Neural progenitor cell (in vitro differentiated cells): ENCODE measurements at regions not wholly inside any gene's neighbourhood (a gene's known extent, or its start where the extent isn't known, plus 50 kb on each side); places are given as distances from the start of the nearest gene placed in this dataset.

ENCODE experiments used
- DNase-seq: peaks from one replicate; pipeline ENCODE4 v3.0.0-alpha.2; 2016; ENCODE audit warnings: low spot score
- H2AFZ ChIP-seq: fragments of 200-600 bp; sonication (generic); replicated peaks from 2 replicates; pipeline ENCODE4 v1.6.1; 2016; ENCODE audit warnings: antibody characterized with exemption
- H3F3A ChIP-seq: fragments of 200-600 bp; sonication (generic); 2 replicates; pipeline ENCODE4 v1.6.1; 2016; ENCODE audit warnings: antibody characterized with exemption, low read depth
- H3K27ac ChIP-seq: fragments of 200-600 bp; sonication (generic); 2 replicates; pipeline ENCODE4 v1.5.1; 2016; ENCODE audit warnings: mild to moderate bottlenecking
- H3K27me3 ChIP-seq: fragments of 200-600 bp; sonication (generic); 2 replicates; pipeline ENCODE4 v1.6.1; 2016; ENCODE audit warnings: mild to moderate bottlenecking, moderate library complexity
- H3K36me3 ChIP-seq: fragments of 200-600 bp; sonication (generic); 2 replicates; pipeline ENCODE4 v1.5.1; 2016
- H3K4me1 ChIP-seq: fragments of 200-600 bp; sonication (generic); 2 replicates; pipeline ENCODE4 v1.6.1; 2016; ENCODE audit warnings: mixed run types
- H3K4me2 ChIP-seq: fragments of 200-600 bp; sonication (generic); 2 replicates; pipeline ENCODE4 v1.6.1; 2016
- H3K4me3 ChIP-seq: fragments of 200-600 bp; sonication (generic); 2 replicates; pipeline ENCODE4 v1.5.1; 2016
- H3K79me2 ChIP-seq: fragments of 200-600 bp; sonication (generic); 2 replicates; pipeline ENCODE4 v1.6.1; 2016; ENCODE audit warnings: low read depth
- H3K9ac ChIP-seq: fragments of 200-600 bp; sonication (generic); 2 replicates; pipeline ENCODE4 v1.6.1; 2016
- H3K9me3 ChIP-seq: fragments of 200-600 bp; sonication (generic); 2 replicates; pipeline ENCODE4 v1.5.1; 2016; ENCODE audit warnings: low read depth
- H4K20me1 ChIP-seq: fragments of 200-600 bp; sonication (generic); 2 replicates; pipeline ENCODE4 v1.6.1; 2016; ENCODE audit warnings: low read depth
- H3K27ac Mint-ChIP-seq: 3 replicates; pipeline ENCODE4 v1.8.0; 2021; ENCODE audit warnings: mixed read lengths
- H3K27me3 Mint-ChIP-seq: 2 replicates; pipeline ENCODE4 v1.8.0; 2022; ENCODE audit warnings: low read depth, mild to moderate bottlenecking, inconsistent platforms, moderate library complexity, mixed read lengths; ENCODE audit not compliant: insufficient read depth
- H3K36me3 Mint-ChIP-seq: 3 replicates; pipeline ENCODE4 v1.8.0; 2021; ENCODE audit warnings: mixed read lengths
- H3K4me1 Mint-ChIP-seq: 3 replicates; pipeline ENCODE4 v1.8.0; 2021; ENCODE audit warnings: mixed read lengths
- H3K4me3 Mint-ChIP-seq: 3 replicates; pipeline ENCODE4 v1.8.0; 2021; ENCODE audit warnings: mild to moderate bottlenecking, moderate library complexity, mixed read lengths
- H3K9me3 Mint-ChIP-seq: 3 replicates; pipeline ENCODE4 v1.8.0; 2020; ENCODE audit warnings: mixed read lengths
- EZH2 ChIP-seq: fragments of 200-600 bp; sonication (generic); IDR thresholded peaks from 2 replicates; pipeline ENCODE4 v1.6.1; 2017; ENCODE audit warnings: antibody characterized with exemption, mild to moderate bottlenecking, moderate library complexity
- EZH2phosphoT487 ChIP-seq: fragments of 200-600 bp; sonication (generic); IDR thresholded peaks from 2 replicates; pipeline ENCODE4 v1.6.1; 2017; ENCODE audit warnings: antibody characterized with exemption
- TF ChIP-seq, protein P1 (sequence below): fragments of 200-600 bp; sonication (generic); IDR thresholded peaks from 2 replicates; pipeline ENCODE4 v1.5.1; 2017; ENCODE audit warnings: antibody characterized with exemption, mild to moderate bottlenecking

GRCh38 chr12:68102731-68103130 lies 56.8 kb downstream of the IFNG start:
- no peaks in the 10 kb centered on the region for H3K27me3 Mint-ChIP-seq
- Histone ChIP-seq H3K27me3 (no peaks in the 10 kb centered on the region), H2AFZ (no peak overlapping the region), H3K4me3 (no peak overlapping the region), H4K20me1 (no peaks in the 10 kb centered on the region), H3K36me3 (no peaks in the 10 kb centered on the region), H3F3A (no peaks in the 10 kb centered on the region), H3K27ac (no peak overlapping the region), H3K4me2 (no peak overlapping the region), H3K79me2 (no peaks in the 10 kb centered on the region), H3K9ac (no peak overlapping the region), H3K9me3 (no peaks in the 10 kb centered on the region), H3K4me1 (no peaks in the 10 kb centered on the region)
- TF ChIP-seq, protein P1, sequence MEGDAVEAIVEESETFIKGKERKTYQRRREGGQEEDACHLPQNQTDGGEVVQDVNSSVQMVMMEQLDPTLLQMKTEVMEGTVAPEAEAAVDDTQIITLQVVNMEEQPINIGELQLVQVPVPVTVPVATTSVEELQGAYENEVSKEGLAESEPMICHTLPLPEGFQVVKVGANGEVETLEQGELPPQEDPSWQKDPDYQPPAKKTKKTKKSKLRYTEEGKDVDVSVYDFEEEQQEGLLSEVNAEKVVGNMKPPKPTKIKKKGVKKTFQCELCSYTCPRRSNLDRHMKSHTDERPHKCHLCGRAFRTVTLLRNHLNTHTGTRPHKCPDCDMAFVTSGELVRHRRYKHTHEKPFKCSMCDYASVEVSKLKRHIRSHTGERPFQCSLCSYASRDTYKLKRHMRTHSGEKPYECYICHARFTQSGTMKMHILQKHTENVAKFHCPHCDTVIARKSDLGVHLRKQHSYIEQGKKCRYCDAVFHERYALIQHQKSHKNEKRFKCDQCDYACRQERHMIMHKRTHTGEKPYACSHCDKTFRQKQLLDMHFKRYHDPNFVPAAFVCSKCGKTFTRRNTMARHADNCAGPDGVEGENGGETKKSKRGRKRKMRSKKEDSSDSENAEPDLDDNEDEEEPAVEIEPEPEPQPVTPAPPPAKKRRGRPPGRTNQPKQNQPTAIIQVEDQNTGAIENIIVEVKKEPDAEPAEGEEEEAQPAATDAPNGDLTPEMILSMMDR = no peak
- TF ChIP-seq EZH2phosphoT487 = no peak
- no peak for TF ChIP-seq EZH2
- H3K4me3 Mint-ChIP-seq = no peak overlapping the region
- no peak for DNase-seq
- no peak overlapping the region for H3K27ac Mint-ChIP-seq
- H3K36me3 Mint-ChIP-seq = no peaks in the 10 kb centered on the region
- no peaks in the 10 kb centered on the region for H3K9me3 Mint-ChIP-seq
- no peaks in the 10 kb centered on the region for H3K4me1 Mint-ChIP-seq

DNA sequence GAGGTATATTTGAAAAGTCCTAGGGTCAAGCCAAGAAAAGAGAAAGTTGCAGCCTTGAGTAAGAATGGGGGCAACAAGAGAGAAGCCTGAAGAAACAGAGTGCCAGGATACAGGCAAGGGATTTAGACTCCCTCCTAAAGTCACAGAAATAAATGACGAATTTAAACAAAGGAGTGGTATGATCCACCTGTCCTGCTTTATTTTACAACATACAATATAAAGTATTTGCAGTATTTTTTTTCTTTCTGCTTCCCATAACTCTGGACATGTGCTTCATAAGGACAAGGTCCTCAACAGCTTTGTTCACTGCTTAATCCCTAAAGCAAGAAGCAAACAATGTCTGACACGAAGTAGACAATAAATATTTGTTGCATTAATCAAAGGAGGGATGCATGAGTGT lies 57.4 kb downstream of the IFNG start:
- H3K4me1 Mint-ChIP-seq = no peaks in the 10 kb centered on the region
- H3K79me2 ChIP-seq = no peaks in the 10 kb centered on the region
- no peaks in the 10 kb centered on the region for H3K27me3 Mint-ChIP-seq
- no peaks in the 10 kb centered on the region for H3K27me3 ChIP-seq
- no peaks in the 10 kb centered on the region for H3K9me3 Mint-ChIP-seq
- DNase-seq = no peak
- no peaks in the 10 kb centered on the region for H3F3A ChIP-seq
- no peak overlapping the region for H3K4me3 Mint-ChIP-seq
- H3K4me1 ChIP-seq = no peaks in the 10 kb centered on the region
- no peak overlapping the region for H3K4me2 ChIP-seq
- no peak overlapping the region for H3K27ac ChIP-seq
- no peak overlapping the region for H3K4me3 ChIP-seq
- no peak overlapping the region for H3K27ac Mint-ChIP-seq
- TF ChIP-seq, protein P1 = no peak
- no peak for TF ChIP-seq EZH2phosphoT487
- no peak for TF ChIP-seq EZH2
- H3K36me3 ChIP-seq = no peaks in the 10 kb centered on the region
- no peak overlapping the region for H2AFZ ChIP-seq
- no peaks in the 10 kb centered on the region for H4K20me1 ChIP-seq
- no peaks in the 10 kb centered on the region for H3K36me3 Mint-ChIP-seq
- no peak overlapping the region for H3K9ac ChIP-seq
- H3K9me3 ChIP-seq = no peaks in the 10 kb centered on the region

GRCh38 chr12:68100241-68100640 lies 59.3 kb downstream of the IFNG start:
- H3K36me3 ChIP-seq = no peaks in the 10 kb centered on the region
- no peak for DNase-seq
- H3F3A ChIP-seq = no peaks in the 10 kb centered on the region
- no peak overlapping the region for H3K4me3 Mint-ChIP-seq
- no peaks in the 10 kb centered on the region for H3K79me2 ChIP-seq
- no peaks in the 10 kb centered on the region for H3K27me3 Mint-ChIP-seq
- no peak overlapping the region for H3K4me2 ChIP-seq
- no peaks in the 10 kb centered on the region for H4K20me1 ChIP-seq
- no peak overlapping the region for H3K27ac Mint-ChIP-seq
- H3K9ac ChIP-seq = no peak overlapping the region
- TF ChIP-seq EZH2 = no peak
- TF ChIP-seq, protein P1 = no peak
- TF ChIP-seq EZH2phosphoT487 = no peak
- no peaks in the 10 kb centered on the region for H3K36me3 Mint-ChIP-seq
- no peak overlapping the region for H3K27ac ChIP-seq
- H3K4me3 ChIP-seq = no peak overlapping the region
- no peaks in the 10 kb centered on the region for H3K9me3 ChIP-seq
- H3K4me1 Mint-ChIP-seq = no peaks in the 10 kb centered on the region
- no peaks in the 10 kb centered on the region for H3K4me1 ChIP-seq
- H3K27me3 ChIP-seq = no peaks in the 10 kb centered on the region
- no peaks in the 10 kb centered on the region for H3K9me3 Mint-ChIP-seq
- no peak overlapping the region for H2AFZ ChIP-seq

- Histone ChIP-seq H3K79me2 (no peaks in the 10 kb centered on the region), H2AFZ (no peak overlapping the region), H3K27me3 (no peaks in the 10 kb centered on the region), H3K4me2 (no peak overlapping the region), H3K4me3 (no peak overlapping the region), H3K27ac (no peak overlapping the region), H4K20me1 (no peaks in the 10 kb centered on the region), H3K9ac (no peak overlapping the region), H3K4me1 (no peaks in the 10 kb centered on the region), H3F3A (no peaks in the 10 kb centered on the region), H3K36me3 (no peaks in the 10 kb centered on the region), H3K9me3 (no peaks in the 10 kb centered on the region)
- Mint-ChIP-seq H3K9me3 (no peaks in the 10 kb centered on the region), H3K4me3 (no peak overlapping the region), H3K27me3 (no peaks in the 10 kb centered on the region), H3K4me1 (no peaks in the 10 kb centered on the region), H3K27ac (peak overlapping the region; percentile 10), H3K36me3 (no peaks in the 10 kb centered on the region)
- TF ChIP-seq, protein P1 = no peak
- no peak for TF ChIP-seq EZH2
- TF ChIP-seq EZH2phosphoT487 = no peak
- DNase-seq = no peak
Measured at GRCh38 chr12:68098939-68099338, 60.6 kb downstream of the IFNG start.
